ENCODE measurements at regions not wholly inside any gene's neighbourhood (a gene's known extent, or its start where the extent isn't known, plus 50 kb on each side); places are given as distances from the start of the nearest gene placed in this dataset.
"Not testable (repeated sequence)": the region's sequence is repeated elsewhere in the genome, so short reads cannot be mapped to it uniquely, and the experiment has no call there.

GRCh38 chr2:222351035-222351434, 52.2 kb upstream of the PAX3 start:
- no peak for DNase-seq

DNA sequence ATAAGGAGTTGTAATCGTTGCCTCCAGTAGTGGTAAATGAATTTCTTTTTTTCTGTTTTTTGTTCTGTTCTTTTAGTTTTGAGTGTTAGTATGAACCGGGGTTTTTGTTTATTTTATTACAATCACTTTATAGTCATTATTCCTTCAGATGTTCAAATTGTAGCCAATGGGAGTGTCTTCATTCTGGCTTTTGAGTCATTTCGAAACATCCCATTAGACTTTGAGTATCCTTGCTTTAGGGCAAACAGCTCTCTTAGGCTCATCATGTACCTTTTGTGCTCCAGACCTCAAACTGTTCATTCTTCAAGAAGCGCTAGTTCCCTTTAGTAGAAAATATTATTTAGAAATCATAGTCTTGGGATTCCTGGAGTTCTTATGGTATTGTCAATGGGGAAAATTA, 54.2 kb upstream of the PAX3 start:
- no peak for DNase-seq

DNA sequence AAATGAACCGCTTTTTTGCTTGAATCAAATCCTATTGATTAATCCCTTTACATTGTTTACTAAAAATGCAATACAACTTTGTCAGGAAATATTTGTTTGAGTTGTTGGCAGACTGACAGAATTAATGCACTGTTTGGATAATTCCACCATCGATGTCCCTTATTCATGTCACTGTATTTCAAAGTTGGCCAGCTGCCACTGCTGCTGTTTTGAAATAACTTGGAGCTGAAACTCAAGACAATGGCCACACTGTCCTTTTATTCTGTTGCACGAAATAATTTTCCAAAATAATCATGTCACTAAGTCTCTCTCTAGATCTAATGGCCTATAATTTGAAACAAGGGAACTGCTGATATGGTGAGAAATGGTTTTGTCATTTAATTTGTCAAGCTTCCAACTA, 55.2 kb upstream of the PAX3 start:
- no peak for DNase-seq

- no peak for DNase-seq
Measured at GRCh38 chr2:222355860-222356259, 57.1 kb upstream of the PAX3 start.

GRCh38 chr2:222357930-222358329, 59.1 kb upstream of the PAX3 start:
- DNase-seq = no peak

DNA sequence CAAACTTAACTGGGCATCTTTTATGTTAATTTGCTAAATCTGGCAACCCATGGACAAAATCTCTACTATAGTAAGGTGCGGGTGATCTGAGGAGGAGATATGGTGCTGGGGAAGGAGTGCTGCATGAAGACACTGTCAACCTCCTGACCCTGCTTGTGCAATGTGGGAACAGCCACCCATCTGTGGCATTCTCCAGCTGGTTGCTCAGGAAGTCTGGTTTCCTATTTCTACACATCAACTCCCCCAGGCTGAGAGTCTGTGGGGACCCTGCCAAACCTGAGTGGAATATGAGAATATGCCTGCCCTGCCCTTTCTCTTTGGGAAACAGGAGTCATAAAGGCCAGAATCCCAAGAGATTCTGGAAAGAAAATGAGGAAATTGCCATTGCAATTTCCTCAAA, 60.1 kb upstream of the PAX3 start:
- no peak for DNase-seq

- DNase-seq = no peak
Measured at GRCh38 chr2:222360146-222360545, 61.3 kb upstream of the PAX3 start.

- DNase-seq = no peak
Measured at GRCh38 chr2:222360997-222361396, 62.2 kb upstream of the PAX3 start.

DNA sequence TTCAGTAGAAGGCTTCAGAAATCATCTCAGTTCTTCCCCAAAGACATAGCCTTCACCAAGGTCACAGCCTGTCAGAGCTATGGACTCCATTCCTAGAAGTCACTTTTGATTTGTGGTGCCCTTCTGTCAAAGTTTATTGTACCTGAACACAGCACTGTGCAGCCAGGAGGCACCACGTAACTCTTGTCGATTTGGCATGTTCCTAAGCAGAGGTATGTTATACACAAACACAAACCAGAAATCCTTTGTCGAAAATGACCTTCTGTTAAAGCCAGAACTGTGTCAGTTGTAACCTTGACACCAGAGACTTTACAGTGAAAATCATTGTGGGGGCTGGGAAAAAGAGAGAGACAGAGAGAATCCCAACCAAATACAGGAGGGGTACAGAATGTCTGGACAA, 62.6 kb upstream of the SGPP2 start:
- DNase-seq = no peak

DNA sequence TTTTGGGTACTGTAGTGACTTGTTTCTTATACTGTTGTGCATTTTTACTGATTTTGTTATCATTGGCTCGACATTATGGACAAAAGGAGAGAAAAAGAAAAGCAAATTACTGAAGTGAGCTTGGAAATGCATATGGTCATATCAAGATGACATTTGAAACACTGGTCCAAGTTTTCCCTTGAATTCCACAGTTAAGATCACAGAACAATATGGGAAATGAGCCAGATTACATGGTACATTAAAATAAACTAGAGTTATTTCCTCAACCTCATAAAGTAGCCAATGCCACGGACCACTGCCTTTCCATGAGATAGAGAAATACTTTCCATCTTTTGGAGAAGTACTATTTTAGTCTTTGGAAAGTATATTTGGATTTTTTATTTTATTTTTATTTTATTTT, 62.0 kb upstream of the SGPP2 start:
- DNase-seq = no peak

- DNase-seq = peak; percentile 2
Measured at GRCh38 chr2:222364285-222364895, 60.0 kb upstream of the SGPP2 start.

- not testable (repeated sequence) for DNase-seq
Measured at GRCh38 chr2:222368280-222368679, 56.1 kb upstream of the SGPP2 start.

GRCh38 chr2:222372993-222373392, 51.4 kb upstream of the SGPP2 start:
- DNase-seq = no peak

Measured in activated CD4-positive, alpha-beta T cell treated with anti-CD3 and anti-CD28 coated beads, Interleukin-2, amount 50 U/mL, for 16 hours (primary cell).